ENCODE measurements at regions not wholly inside any gene's neighbourhood (a gene's known extent, or its start where the extent isn't known, plus 50 kb on each side); places are given as distances from the start of the nearest gene placed in this dataset.

GRCh38 chr7:86972072-86972471 is 87.4 kb downstream of the ELAPOR2 start:
- no peak for DNase-seq (ENCODE audit: low spot score)

GRCh38 chr7:86970986-86971385 is 88.5 kb downstream of the ELAPOR2 start:
- DNase-seq (ENCODE audit: low spot score), result no peak

- no peak for DNase-seq (ENCODE audit: low spot score)
Measured at GRCh38 chr7:86970547-86970946, 88.9 kb downstream of the ELAPOR2 start.

GRCh38 chr7:86969865-86970264 is 89.6 kb downstream of the ELAPOR2 start:
- no peak for DNase-seq (ENCODE audit: low spot score)

- no peak for DNase-seq (ENCODE audit: low spot score)
Measured at GRCh38 chr7:86968618-86969017, 90.8 kb downstream of the ELAPOR2 start.

GRCh38 chr7:86966916-86967315 is 92.5 kb downstream of the ELAPOR2 start:
- DNase-seq (ENCODE audit: low spot score), result no peak

- peak; percentile 78 for DNase-seq (ENCODE audit: low spot score)
Measured at GRCh38 chr7:86965727-86966120, 93.7 kb downstream of the ELAPOR2 start.

GRCh38 chr7:86964973-86965726 is 94.3 kb downstream of the ELAPOR2 start:
- peak; percentile 46 for DNase-seq (ENCODE audit: low spot score)

GRCh38 chr7:86963599-86964230 is 95.7 kb downstream of the ELAPOR2 start:
- DNase-seq (ENCODE audit: low spot score), result no peak

GRCh38 chr7:86962623-86963022 is 96.8 kb downstream of the ELAPOR2 start:
- no peak for DNase-seq (ENCODE audit: low spot score)

GRCh38 chr7:86961686-86962085 is 97.8 kb downstream of the ELAPOR2 start:
- DNase-seq (ENCODE audit: low spot score), result peak; percentile 88

GRCh38 chr7:86958380-86958779 is 101.1 kb downstream of the ELAPOR2 start:
- no peak for DNase-seq (ENCODE audit: low spot score)

- no peak for DNase-seq (ENCODE audit: low spot score)
Measured at GRCh38 chr7:86956567-86956966, 102.9 kb downstream of the ELAPOR2 start.

GRCh38 chr7:86955895-86956503 is 103.5 kb downstream of the ELAPOR2 start:
- no peak for DNase-seq (ENCODE audit: low spot score)

- DNase-seq (ENCODE audit: low spot score), result no peak
Measured at GRCh38 chr7:86954971-86955370, 104.5 kb downstream of the ELAPOR2 start.

- DNase-seq (ENCODE audit: low spot score), result no peak
Measured at GRCh38 chr7:86953653-86954336, 105.7 kb downstream of the ELAPOR2 start.

GRCh38 chr7:86953219-86953618 is 106.2 kb downstream of the ELAPOR2 start:
- no peak for DNase-seq (ENCODE audit: low spot score)

- no peak for DNase-seq (ENCODE audit: low spot score)
Measured at GRCh38 chr7:86951895-86952294, 107.6 kb downstream of the ELAPOR2 start.

GRCh38 chr7:86950944-86951343 is 108.5 kb downstream of the ELAPOR2 start:
- DNase-seq (ENCODE audit: low spot score), result no peak

GRCh38 chr7:86950360-86950759 is 109.1 kb downstream of the ELAPOR2 start:
- DNase-seq (ENCODE audit: low spot score), result no peak

GRCh38 chr7:86949779-86950260 is 109.6 kb downstream of the ELAPOR2 start:
- DNase-seq (ENCODE audit: low spot score), result no peak

GRCh38 chr7:86949052-86949778 is 110.2 kb downstream of the ELAPOR2 start:
- no peak for DNase-seq (ENCODE audit: low spot score)
